ENCODE measurements at regions not wholly inside any gene's neighbourhood (a gene's known extent, or its start where the extent isn't known, plus 50 kb on each side); places are given as distances from the start of the nearest gene placed in this dataset.

- H3K4me3 ChIP-seq (replicated peaks in 1 of 2; ENCODE audit: low read depth in 2 of 2, low read length in 2 of 2): no peak overlapping the region
- TF ChIP-seq CTCF (IDR thresholded peaks at IDR 0.05; ENCODE audit: low read depth, low read length): no peak
- no peak for DNase-seq (ENCODE audit: low read depth in 2 of 2)
These were observed 303.8 kb downstream of the NXPE2 start for GRCh38 chr11:114982141-114982540.

- TF ChIP-seq CTCF (IDR thresholded peaks at IDR 0.05; ENCODE audit: low read depth, low read length): no peak
- DNase-seq (ENCODE audit: low read depth in 2 of 2): no peak
- no peak overlapping the region for H3K4me3 ChIP-seq (replicated peaks in 1 of 2; ENCODE audit: low read depth in 2 of 2, low read length in 2 of 2)
These were observed 306.4 kb downstream of the NXPE2 start for GRCh38 chr11:114984611-114985163.

- TF ChIP-seq CTCF (IDR thresholded peaks at IDR 0.05; ENCODE audit: low read depth, low read length): no peak
- no peak overlapping the region for H3K4me3 ChIP-seq (replicated peaks in 1 of 2; ENCODE audit: low read depth in 2 of 2, low read length in 2 of 2)
- DNase-seq (ENCODE audit: low read depth in 2 of 2): no peak
These were observed 308.0 kb downstream of the NXPE2 start for GRCh38 chr11:114986365-114986764.

- TF ChIP-seq CTCF (IDR thresholded peaks at IDR 0.05; ENCODE audit: low read depth, low read length): no peak
- DNase-seq (ENCODE audit: low read depth in 2 of 2): no peak
- H3K4me3 ChIP-seq (replicated peaks in 1 of 2; ENCODE audit: low read depth in 2 of 2, low read length in 2 of 2): no peak overlapping the region
These were observed 308.9 kb downstream of the NXPE2 start for GRCh38 chr11:114987186-114987760.

GRCh38 chr11:114988644-114989043 lies 310.3 kb downstream of the NXPE2 start:
- no peak for TF ChIP-seq CTCF (IDR thresholded peaks at IDR 0.05; ENCODE audit: low read depth, low read length)
- DNase-seq (ENCODE audit: low read depth in 2 of 2): no peak
- no peak overlapping the region for H3K4me3 ChIP-seq (replicated peaks in 1 of 2; ENCODE audit: low read depth in 2 of 2, low read length in 2 of 2)

- TF ChIP-seq CTCF (IDR thresholded peaks at IDR 0.05; ENCODE audit: low read depth, low read length): no peak
- no peak for DNase-seq (ENCODE audit: low read depth in 2 of 2)
These were observed 311.2 kb downstream of the NXPE2 start for GRCh38 chr11:114989536-114989935.

GRCh38 chr11:115005663-115006062 lies 327.3 kb downstream of the NXPE2 start:
- H3K4me3 ChIP-seq (replicated peaks in 1 of 2; ENCODE audit: low read depth in 2 of 2, low read length in 2 of 2): no peak overlapping the region
- no peak for DNase-seq (ENCODE audit: low read depth in 2 of 2)
- no peak for TF ChIP-seq CTCF (IDR thresholded peaks at IDR 0.05; ENCODE audit: low read depth, low read length)

More at GRCh38 chr11:114989536-114989935, 311.2 kb downstream of the NXPE2 start:
- no peak overlapping the region for H3K4me3 ChIP-seq (replicated peaks in 1 of 2; ENCODE audit: low read depth in 2 of 2, low read length in 2 of 2)

All from cardiac fibroblast (primary cell).